ENCODE measurements at regions not wholly inside any gene's neighbourhood (a gene's known extent, or its start where the extent isn't known, plus 50 kb on each side); places are given as distances from the start of the nearest gene placed in this dataset.
A peak's percentile ranks its signal among the peaks of the same experiment; 100 is the strongest.

DNA sequence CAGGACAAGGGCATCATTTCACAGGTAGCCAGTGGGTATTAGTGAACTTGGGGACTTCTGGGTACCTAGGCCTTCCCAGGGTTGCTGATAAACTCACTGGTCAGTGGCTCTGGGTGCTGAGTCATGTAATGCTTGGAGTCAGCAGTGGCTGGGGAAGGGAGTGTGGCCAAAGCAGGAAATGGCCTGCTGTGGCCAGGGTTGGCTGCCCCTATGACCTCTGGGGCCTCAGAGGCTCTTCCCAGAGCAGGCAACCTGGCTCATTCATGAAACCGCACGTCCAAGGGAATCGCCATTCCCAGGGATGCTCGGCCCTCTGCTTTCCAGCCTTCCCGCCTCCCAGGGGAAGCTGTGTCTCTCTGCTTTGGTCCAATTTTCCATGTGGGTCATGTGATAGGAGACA lies 294.9 kb downstream of the DYSF start:
- DNase-seq, result peak; percentile 31

DNA sequence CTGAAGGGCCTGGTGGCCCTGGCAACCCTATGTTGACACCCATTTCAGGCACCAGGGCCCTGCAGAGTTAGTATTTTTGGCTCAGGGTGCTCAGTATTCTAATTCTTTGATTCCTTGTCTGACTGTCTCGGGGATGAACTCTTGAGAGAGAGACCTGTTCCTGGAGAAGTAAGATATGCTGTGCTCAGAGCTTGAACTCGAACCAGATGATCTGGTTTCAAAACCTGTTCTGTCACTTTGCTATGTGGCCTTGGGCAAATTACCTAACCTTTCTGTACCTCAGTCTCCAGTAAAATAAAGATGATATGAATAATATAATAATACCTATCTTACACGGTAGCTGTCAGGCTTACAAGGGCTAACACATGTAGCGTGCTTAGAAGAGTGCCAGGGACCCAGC lies 294.2 kb downstream of the DYSF start:
- DNase-seq, result no peak

DNA sequence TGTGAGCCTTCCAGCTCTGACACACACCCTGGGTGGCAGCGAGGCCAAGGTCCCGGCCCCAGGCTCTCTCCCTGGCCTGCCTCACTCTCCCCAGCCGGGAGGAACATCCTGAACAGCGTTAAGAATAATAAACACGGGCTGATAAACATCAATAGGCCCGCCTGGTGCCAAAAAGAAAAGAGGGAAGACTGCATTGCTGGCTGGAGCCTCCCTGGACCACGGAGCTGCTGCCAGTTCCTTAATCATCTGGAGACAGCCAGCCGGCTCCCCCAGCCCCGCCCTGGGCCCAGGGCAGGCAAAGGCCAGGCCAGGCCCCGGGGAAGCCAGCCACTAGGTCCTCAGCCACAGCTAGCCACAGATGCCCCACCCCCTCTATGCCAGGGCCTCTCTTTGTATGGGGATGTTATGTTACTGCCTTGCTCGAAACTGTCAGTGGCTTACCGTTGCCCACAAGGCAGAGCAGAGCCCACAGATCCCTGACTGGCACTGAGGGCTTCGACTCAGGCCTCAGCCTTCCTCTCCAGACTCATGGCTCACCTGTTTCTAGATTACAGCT lies 293.7 kb downstream of the DYSF start:
- peak; percentile 26 for DNase-seq

DNA sequence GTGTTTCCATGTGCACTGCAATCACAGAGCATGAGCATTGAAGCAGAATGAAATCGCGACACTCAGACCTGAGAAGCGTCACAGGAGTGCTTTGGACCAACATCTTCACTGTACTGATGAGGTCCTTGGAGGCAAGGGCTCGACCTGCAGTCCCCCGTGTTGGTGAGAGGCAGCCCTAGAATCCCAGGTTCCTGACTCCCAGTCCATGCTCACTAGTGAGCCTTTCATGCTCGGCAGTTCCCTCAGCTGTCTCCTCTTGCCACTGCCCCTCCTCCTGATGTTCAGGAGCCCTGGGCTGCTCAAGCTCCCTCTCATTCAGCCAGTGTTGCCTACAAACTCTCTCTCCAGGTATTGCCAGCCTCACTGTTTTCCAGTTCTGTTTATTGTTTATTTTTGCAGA lies 291.4 kb downstream of the DYSF start:
- DNase-seq, result no peak

DNA sequence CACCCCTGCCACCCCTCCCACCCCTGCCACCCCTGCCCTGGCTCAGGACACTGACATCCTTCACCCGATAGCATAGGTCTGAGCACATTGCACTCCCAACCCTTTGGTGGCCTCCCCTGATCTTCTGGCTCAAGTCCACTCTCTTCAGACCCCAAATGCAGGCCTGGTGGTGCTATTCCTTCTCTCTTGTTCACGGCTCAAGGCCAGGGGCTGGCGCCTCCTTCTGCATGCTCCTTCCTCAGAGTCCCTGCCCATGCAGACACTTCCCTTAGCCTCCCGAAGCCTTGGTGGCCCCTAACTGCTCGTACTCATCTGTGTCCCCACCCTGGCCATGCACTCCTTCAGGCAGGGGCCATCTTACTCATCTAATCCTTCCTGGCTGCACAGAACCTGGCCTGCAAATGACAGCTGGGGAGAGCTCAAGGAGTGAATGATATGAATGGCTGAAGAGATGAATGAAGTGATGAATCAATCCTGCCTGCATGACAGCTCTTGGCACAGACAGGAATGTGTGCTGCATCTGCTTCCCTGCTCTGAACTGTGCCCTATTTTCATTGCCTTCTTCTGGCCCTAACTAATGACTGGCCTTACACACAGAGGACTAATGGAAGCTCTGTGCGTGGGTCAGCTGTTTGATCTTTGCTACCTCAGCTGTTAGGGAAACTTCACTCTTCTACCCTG lies 290.8 kb downstream of the DYSF start:
- DNase-seq, result peak; percentile 41

DNA sequence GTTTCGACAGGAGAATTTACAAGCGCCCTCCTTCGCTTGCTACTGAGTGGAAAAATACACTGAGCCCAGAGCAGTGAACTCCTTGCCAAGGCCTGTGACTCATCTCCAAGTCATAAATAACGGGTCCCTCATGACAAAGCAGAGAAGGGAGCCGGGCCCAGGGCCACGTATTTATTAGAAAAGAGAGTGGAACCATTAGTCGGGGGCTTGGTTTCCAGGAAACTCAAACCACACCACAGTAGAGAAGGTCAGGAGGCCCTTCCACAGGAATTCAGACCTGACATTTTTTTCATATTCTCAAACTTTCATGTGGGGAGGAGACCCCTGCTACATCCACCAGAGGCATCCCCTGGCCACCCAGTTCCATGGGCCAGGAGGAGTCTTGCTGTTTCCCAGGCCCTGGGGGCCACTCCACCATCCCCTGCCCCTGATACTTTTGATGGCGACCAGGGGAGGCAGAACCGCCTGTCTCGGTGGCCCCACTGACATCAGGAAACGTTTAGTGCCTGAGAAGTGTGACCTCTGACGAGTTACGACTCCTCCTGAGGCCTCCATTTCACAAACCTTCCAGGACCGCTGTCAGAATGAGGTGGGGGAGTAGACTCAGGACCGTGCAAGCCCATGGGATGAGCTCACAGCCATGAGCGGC lies 289.7 kb downstream of the DYSF start:
- peak; percentile 98 for DNase-seq

DNA sequence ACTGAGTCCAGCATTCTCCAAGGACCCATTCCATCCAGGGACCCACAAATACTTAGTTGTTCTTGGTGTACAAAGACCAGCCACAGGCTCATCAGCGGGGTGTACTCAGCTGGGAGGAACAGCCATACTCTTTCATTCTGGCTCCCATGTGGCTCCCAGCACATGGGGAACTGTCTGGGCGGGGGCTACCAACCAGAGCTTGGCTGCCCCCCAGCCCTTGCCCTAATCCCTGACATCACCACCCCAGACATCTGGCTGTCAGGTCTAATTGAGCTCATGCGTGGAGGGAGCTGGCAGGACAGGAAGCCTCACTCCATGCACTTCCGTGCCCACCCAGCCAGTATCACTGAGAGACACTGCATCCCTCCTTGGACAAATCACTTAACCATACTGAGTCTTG lies 283.6 kb downstream of the DYSF start:
- DNase-seq, result no peak

DNA sequence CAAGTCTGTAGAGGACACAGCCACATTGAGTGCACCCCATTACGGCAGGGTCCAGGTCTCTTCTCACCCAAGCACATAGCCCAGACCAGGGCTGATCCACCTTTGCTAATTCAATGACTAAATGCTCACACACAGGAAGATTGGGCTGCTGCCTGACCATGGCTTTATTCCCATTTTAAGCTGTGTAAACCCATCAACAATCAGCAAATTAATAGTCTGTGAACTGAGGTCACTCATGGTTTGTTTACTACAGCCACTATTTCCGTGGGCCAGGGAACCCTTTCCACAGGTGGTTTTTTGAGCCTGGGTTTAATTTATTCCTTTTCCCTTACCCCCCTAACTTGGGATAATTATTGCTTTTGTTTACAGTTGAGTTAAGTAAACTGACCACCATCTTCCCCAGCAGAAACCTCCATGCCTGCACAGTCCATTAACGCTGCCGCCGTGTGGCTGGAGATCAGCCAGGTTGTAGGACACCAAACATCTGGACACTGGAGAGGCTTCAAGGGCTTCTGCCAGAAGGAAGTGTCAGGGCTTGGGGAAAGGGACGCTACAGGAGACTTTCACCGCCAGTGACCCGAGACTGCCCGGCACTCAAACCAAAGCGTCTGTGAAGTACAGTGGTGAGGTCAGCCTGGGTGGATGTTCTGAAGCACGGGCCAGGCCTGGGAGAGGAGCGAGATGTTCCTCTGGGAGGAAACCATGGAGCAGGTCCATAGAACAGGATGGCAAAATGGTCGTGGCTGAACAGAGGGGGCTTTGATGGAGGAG lies 282.9 kb downstream of the DYSF start:
- no peak for DNase-seq

Measured in fibroblast of skin of right biceps (primary cell).